Lung (tissue), 11 donors: ENCODE measurements at regions not wholly inside any gene's neighbourhood (a gene's known extent, or its start where the extent isn't known, plus 50 kb on each side); places are given as distances from the start of the nearest gene placed in this dataset.

ENCODE experiments used
- ATAC-seq: fragments of 200-7000 bp; cut with Tn5 transposase; one replicate; pipeline ENCODE4 v1.9.1; 2020; ENCODE audit warnings: moderate number of reproducible peaks; ENCODE audit not compliant: insufficient read depth, low FRiP score
- DNase-seq, 3 donors: peaks; one replicate each; pipeline ENCODE4 v3.0.0-alpha.2; 2013 to 2017
- H3K27ac ChIP-seq, 2 donors: one replicate each; pipeline ENCODE4 v1.5.1; 2013; ENCODE audit warnings: mild to moderate bottlenecking in 2 of 2, moderate library complexity in 2 of 2, control low read depth in 1 of 2, inconsistent platforms in 1 of 2, low read depth in 1 of 2, low read length in 1 of 2
- H3K27me3 ChIP-seq, 3 donors: one replicate each; pipeline ENCODE4 v1.5.1; 2013; ENCODE audit warnings: low read length in 2 of 3; ENCODE audit not compliant: control insufficient read depth in 3 of 3, insufficient read depth in 3 of 3
- H3K36me3 ChIP-seq, 4 donors: one replicate each; pipeline ENCODE4 v1.5.1; 2013; ENCODE audit warnings: low read length in 4 of 4, mild to moderate bottlenecking in 1 of 4, moderate library complexity in 1 of 4; ENCODE audit not compliant: control insufficient read depth in 4 of 4, insufficient read depth in 4 of 4
- H3K4me1 ChIP-seq, 5 donors: one replicate each; pipeline ENCODE4 v1.5.1; 2013; ENCODE audit warnings: low read length in 5 of 5, mild to moderate bottlenecking in 2 of 5, moderate library complexity in 1 of 5; ENCODE audit not compliant: control insufficient read depth in 5 of 5, insufficient read depth in 5 of 5
- H3K4me3 ChIP-seq: one replicate; pipeline ENCODE4 v1.5.1; 2013; ENCODE audit warnings: mild to moderate bottlenecking, control low read depth, moderate library complexity
- H3K9ac ChIP-seq, 2 donors: one replicate each; pipeline ENCODE4 v1.5.1; 2013; ENCODE audit warnings: low read length in 2 of 2, control low read depth in 1 of 2; ENCODE audit not compliant: insufficient read depth in 1 of 2
- H3K9me3 ChIP-seq, 4 donors: one replicate each; pipeline ENCODE4 v1.5.1; 2013; ENCODE audit warnings: low read length in 3 of 4, mild to moderate bottlenecking in 1 of 4, moderate library complexity in 1 of 4; ENCODE audit not compliant: control insufficient read depth in 4 of 4, insufficient read depth in 3 of 4
- CTCF ChIP-seq: IDR thresholded peaks from 2 replicates; pipeline ENCODE4 v1.5.1; 2012; ENCODE audit warnings: mild to moderate bottlenecking; ENCODE audit errors: control extremely low read depth, extremely low read depth
- WGBS, 2 donors: extraction: QIAGEN DNeasy Blood & Tissue Kit; methylation state at CpG; one replicate each; pipeline ENCODE4 v1.1.7; 2013; 5-methylcytosine and 5-hydroxymethylcytosine counted together
- donor health status: control.
- donor health status: control.
- donor health status: Bipolar disorder and iron deficiency.
- donor health status: healthy.
- donor health status: DM: yes; HTN: yes; CAD: no.

GRCh38 chr15:96066852-96067495 is 263.5 kb upstream of the NR2F2 start:
- H3K27me3 ChIP-seq = no peaks in the 10 kb centered on the region
- DNase-seq (no peak), ATAC-seq (no peak)
- TF ChIP-seq CTCF = no peak
- no peaks in the 10 kb centered on the region for H3K9me3 ChIP-seq
- H3K36me3 ChIP-seq = no peaks in the 10 kb centered on the region
- H3K9ac ChIP-seq = no peak overlapping the region
- no peak overlapping the region for H3K27ac ChIP-seq
- H3K4me3 ChIP-seq = no peak overlapping the region
- WGBS, 2 donors = 75 to 78% methylated on average over 8 of the region's 8 CpGs
- H3K4me1 ChIP-seq = no peaks in the 10 kb centered on the region

GRCh38 chr15:96067677-96068076 is 262.8 kb upstream of the NR2F2 start:
- H3K9me3 ChIP-seq = no peaks in the 10 kb centered on the region
- H3K27ac ChIP-seq = no peak overlapping the region
- no peaks in the 10 kb centered on the region for H3K27me3 ChIP-seq
- H3K4me1 ChIP-seq = no peaks in the 10 kb centered on the region
- no peak overlapping the region for H3K9ac ChIP-seq
- H3K4me3 ChIP-seq = no peak overlapping the region
- H3K36me3 ChIP-seq = no peaks in the 10 kb centered on the region
- no peak for DNase-seq
- no peak for ATAC-seq
- TF ChIP-seq CTCF = no peak
- WGBS, 2 donors = 92 to 95% methylated on average over 2 of the region's 2 CpGs

GRCh38 chr15:96068897-96069296 is 261.6 kb upstream of the NR2F2 start:
- no peak for TF ChIP-seq CTCF
- WGBS, 2 donors = 73 to 89% methylated on average over 3 of the region's 3 CpGs
- H3K9me3 ChIP-seq = no peaks in the 10 kb centered on the region
- no peaks in the 10 kb centered on the region for H3K4me1 ChIP-seq
- no peak for ATAC-seq
- no peaks in the 10 kb centered on the region for H3K36me3 ChIP-seq
- H3K9ac ChIP-seq = no peak overlapping the region
- H3K27me3 ChIP-seq = no peaks in the 10 kb centered on the region
- no peak overlapping the region for H3K4me3 ChIP-seq
- DNase-seq = no peak
- H3K27ac ChIP-seq = no peak overlapping the region

GRCh38 chr15:96070636-96071035 is 259.9 kb upstream of the NR2F2 start:
- WGBS, 2 donors = 86 to 88% methylated on average over 8 of the region's 8 CpGs
- no peak overlapping the region for H3K9ac ChIP-seq
- DNase-seq = no peak
- no peaks in the 10 kb centered on the region for H3K36me3 ChIP-seq
- H3K27me3 ChIP-seq = no peaks in the 10 kb centered on the region
- H3K27ac ChIP-seq = no peak overlapping the region
- H3K4me1 ChIP-seq = no peaks in the 10 kb centered on the region
- no peak for TF ChIP-seq CTCF
- no peak overlapping the region for H3K4me3 ChIP-seq
- ATAC-seq = no peak
- H3K9me3 ChIP-seq = no peaks in the 10 kb centered on the region
